Naive thymus-derived CD8-positive, alpha-beta T cell (primary cell): ENCODE measurements at regions not wholly inside any gene's neighbourhood (a gene's known extent, or its start where the extent isn't known, plus 50 kb on each side); places are given as distances from the start of the nearest gene placed in this dataset.
"Not testable (repeated sequence)": the region's sequence is repeated elsewhere in the genome, so short reads cannot be mapped to it uniquely, and the experiment has no call there.

Experiments used
- ATAC-seq, 2 donors: fragments of 150-1000 bp; cut with Tn5 transposase in 1 of 2; sonication (Bioruptor Pico), chemical (Tn5 transposase) in 1 of 2; 1 replicate in 1 of 2; 2 replicates in 1 of 2; pipeline ENCODE4 v1.10.0; 2021; ENCODE audit warnings: mild to moderate bottlenecking in 2 of 2, moderate library complexity in 2 of 2
- POLR2A ChIA-PET: fragments of 350-600 bp; sonication (Branson Sonifier 250); formaldehyde crosslinking; loops from one replicate; lab custom pipeline; 2021; ENCODE audit warnings: antibody characterized with exemption; lab: Charles Lee
- DNase-seq, 10 donors: peaks; one replicate each; pipeline versions ENCODE4 v3.0.0 to v3.0.0-alpha.2; 2020 to 2022
- H3K27ac Mint-ChIP-seq, 10 donors: one replicate each; pipeline ENCODE4 v1.8.0; 2020 to 2022; ENCODE audit warnings: mild to moderate bottlenecking in 10 of 10, mixed read lengths in 10 of 10, moderate library complexity in 4 of 10, inconsistent platforms in 1 of 10
- H3K27me3 Mint-ChIP-seq, 5 donors: one replicate each; pipeline ENCODE4 v1.8.0; 2021 to 2022; ENCODE audit warnings: mixed read lengths in 5 of 5
- H3K36me3 Mint-ChIP-seq, 3 donors: one replicate each; pipeline ENCODE4 v1.8.0; 2020 to 2022; ENCODE audit warnings: mixed read lengths in 3 of 3, mild to moderate bottlenecking in 2 of 3, inconsistent platforms in 1 of 3
- H3K4me1 Mint-ChIP-seq, 4 donors: one replicate each; pipeline ENCODE4 v1.8.0; 2021 to 2022; ENCODE audit warnings: mixed read lengths in 4 of 4
- H3K4me3 Mint-ChIP-seq, 10 donors: one replicate each; pipeline ENCODE4 v1.8.0; 2020 to 2022; ENCODE audit warnings: mild to moderate bottlenecking in 10 of 10, mixed read lengths in 10 of 10, moderate library complexity in 6 of 10, inconsistent platforms in 1 of 10
- H3K9me3 Mint-ChIP-seq, 9 donors: one replicate each; pipeline ENCODE4 v1.8.0; 2020 to 2022; ENCODE audit warnings: mixed read lengths in 9 of 9, mild to moderate bottlenecking in 3 of 9, inconsistent platforms in 1 of 9, moderate library complexity in 1 of 9

- Mint-ChIP-seq H3K27ac (no peak overlapping the region), H3K27me3 (peaks cover 11 to 32% (median 30%) of the 10 kb centered on the region in 5 donors), H3K36me3 (no peaks in the 10 kb centered on the region), H3K4me3 (no peak overlapping the region), H3K4me1 (peaks cover 0 to 3% (median 0%) of the 10 kb centered on the region in 4 donors), H3K9me3 (no peaks in the 10 kb centered on the region)
- POLR2A ChIA-PET: no interaction called here
- ATAC-seq (no peak), DNase-seq (no peak)
Measured at GRCh38 chr1:203401199-203401877, 50.4 kb upstream of the FMOD start.

GRCh38 chr1:203402152-203402551 lies 51.2 kb upstream of the FMOD start:
- Mint-ChIP-seq H3K27me3 (peaks cover 12 to 32% (median 26%) of the 10 kb centered on the region in 5 donors), H3K4me3 (no peak overlapping the region), H3K4me1 (peaks cover 0 to 3% (median 0%) of the 10 kb centered on the region in 4 donors), H3K9me3 (no peaks in the 10 kb centered on the region), H3K36me3 (no peaks in the 10 kb centered on the region), H3K27ac (no peak overlapping the region)
- POLR2A ChIA-PET: no interaction called here
- DNase-seq (no peak), ATAC-seq (no peak)

GRCh38 chr1:203402629-203403337 lies 51.9 kb upstream of the FMOD start:
- no peak overlapping the region for H3K27ac Mint-ChIP-seq
- H3K9me3 Mint-ChIP-seq: no peaks in the 10 kb centered on the region
- no peak for DNase-seq
- no peaks in the 10 kb centered on the region for H3K36me3 Mint-ChIP-seq
- H3K27me3 Mint-ChIP-seq: peaks cover 9 to 32% (median 23%) of the 10 kb centered on the region in 5 donors
- peaks cover 0 to 3% (median 0%) of the 10 kb centered on the region in 4 donors for H3K4me1 Mint-ChIP-seq
- no peak overlapping the region for H3K4me3 Mint-ChIP-seq
- ATAC-seq: no peak
- POLR2A ChIA-PET: no interaction called here

- Mint-ChIP-seq H3K4me3 (no peak overlapping the region), H3K36me3 (no peaks in the 10 kb centered on the region), H3K9me3 (peaks cover 0 to 2% (median 0%) of the 10 kb centered on the region in 9 donors), H3K27ac (no peak overlapping the region), H3K4me1 (peaks cover 0 to 3% (median 0%) of the 10 kb centered on the region in 4 donors), H3K27me3 (peaks cover 13 to 36% (median 18%) of the 10 kb centered on the region in 5 donors)
- DNase-seq (no peak), ATAC-seq (no peak)
- POLR2A ChIA-PET: no interaction called here
Measured at GRCh38 chr1:203403586-203403985, 52.7 kb upstream of the FMOD start.

DNA sequence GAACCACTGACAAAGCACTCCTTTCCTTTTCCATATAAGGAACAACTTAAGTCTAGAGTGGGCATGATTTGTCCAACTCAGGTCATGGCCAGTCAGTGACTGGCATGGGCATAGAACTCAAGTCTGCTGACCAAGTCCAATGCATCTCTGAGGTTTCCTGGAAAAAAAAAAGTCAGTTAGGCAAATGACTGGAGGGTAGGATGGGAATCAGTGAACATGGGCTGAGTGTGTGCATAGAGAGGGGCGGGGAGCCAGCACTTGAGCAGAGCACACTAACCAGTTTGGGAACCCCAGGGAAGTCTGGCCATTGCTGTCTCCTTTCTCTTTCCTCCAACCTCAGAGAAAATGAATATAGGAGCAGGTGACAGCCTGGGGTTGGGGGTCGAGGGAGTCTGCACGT lies 53.6 kb upstream of the FMOD start:
- Mint-ChIP-seq H3K4me3 (no peak overlapping the region), H3K27ac (no peak overlapping the region), H3K4me1 (peaks cover 0 to 3% (median 0%) of the 10 kb centered on the region in 4 donors), H3K27me3 (peaks cover 18 to 46% (median 26%) of the 10 kb centered on the region in 5 donors), H3K36me3 (no peaks in the 10 kb centered on the region), H3K9me3 (peaks cover 0 to 2% (median 0%) of the 10 kb centered on the region in 9 donors)
- ATAC-seq (no peak), DNase-seq (no peak)
- POLR2A ChIA-PET: no interaction called here

GRCh38 chr1:203405703-203406438 lies 54.9 kb upstream of the FMOD start:
- H3K27ac Mint-ChIP-seq: peak overlapping the region in 1 of 10 donors; percentile 30
- H3K9me3 Mint-ChIP-seq: peaks cover 0 to 11% (median 0%) of the 10 kb centered on the region in 9 donors
- ATAC-seq: no peak
- no peak for DNase-seq
- peaks cover 19 to 59% (median 34%) of the 10 kb centered on the region in 5 donors for H3K27me3 Mint-ChIP-seq
- POLR2A ChIA-PET: no interaction called here
- no peaks in the 10 kb centered on the region for H3K36me3 Mint-ChIP-seq
- peaks cover 0 to 12% (median 0%) of the 10 kb centered on the region in 4 donors for H3K4me1 Mint-ChIP-seq
- H3K4me3 Mint-ChIP-seq: no peak overlapping the region

GRCh38 chr1:203406446-203407045 lies 55.6 kb upstream of the FMOD start:
- Mint-ChIP-seq H3K36me3 (no peaks in the 10 kb centered on the region), H3K27ac (no peak overlapping the region), H3K27me3 (peaks cover 17 to 61% (median 35%) of the 10 kb centered on the region in 5 donors), H3K9me3 (peaks cover 0 to 18% (median 2%) of the 10 kb centered on the region in 9 donors), H3K4me3 (no peak overlapping the region), H3K4me1 (peaks cover 0 to 12% (median under 1%) of the 10 kb centered on the region in 4 donors)
- DNase-seq (no peak), ATAC-seq (no peak)
- POLR2A ChIA-PET: no interaction called here

DNA sequence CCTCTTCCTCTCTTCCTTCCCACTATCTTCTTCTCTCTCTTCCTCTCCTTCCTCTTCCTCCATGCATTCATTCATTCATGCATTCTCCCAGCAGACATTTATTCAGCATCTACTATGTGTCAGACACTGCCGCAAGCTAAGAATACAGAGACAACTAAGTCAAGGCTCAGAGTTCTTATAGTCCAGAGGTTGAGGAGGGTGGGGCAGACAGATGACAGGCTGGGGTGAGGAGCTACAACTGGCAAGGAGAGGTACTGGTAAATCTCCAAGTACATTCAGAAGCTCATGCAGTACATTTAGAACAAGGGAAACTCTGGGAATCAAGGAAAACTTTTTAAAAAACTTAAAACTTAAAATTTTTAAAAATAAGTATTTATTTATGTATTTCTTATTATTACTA lies 56.4 kb upstream of the FMOD start:
- H3K27ac Mint-ChIP-seq: peak overlapping the region in 1 of 10 donors; percentile 89
- no peaks in the 10 kb centered on the region for H3K36me3 Mint-ChIP-seq
- H3K27me3 Mint-ChIP-seq: peaks cover 17 to 61% (median 35%) of the 10 kb centered on the region in 5 donors
- H3K4me3 Mint-ChIP-seq: no peak overlapping the region
- ATAC-seq: no peak
- POLR2A ChIA-PET: no interaction called here
- H3K4me1 Mint-ChIP-seq: peaks cover 0 to 12% (median under 1%) of the 10 kb centered on the region in 4 donors
- no peak for DNase-seq
- peaks cover 0 to 18% (median 4%) of the 10 kb centered on the region in 9 donors for H3K9me3 Mint-ChIP-seq

- peaks cover 0 to 5% (median 0%) of the 10 kb centered on the region in 3 donors for H3K36me3 Mint-ChIP-seq
- peaks cover 0 to 25% (median 9%) of the 10 kb centered on the region in 9 donors for H3K9me3 Mint-ChIP-seq
- H3K4me3 Mint-ChIP-seq: no peak overlapping the region
- H3K27me3 Mint-ChIP-seq: peaks cover 17 to 61% (median 34%) of the 10 kb centered on the region in 5 donors
- ATAC-seq: no peak
- peak overlapping the region in 1 of 10 donors; percentile 43 for H3K27ac Mint-ChIP-seq
- POLR2A ChIA-PET: no interaction called here
- H3K4me1 Mint-ChIP-seq: peaks cover 0 to 9% (median under 1%) of the 10 kb centered on the region in 4 donors
- DNase-seq: no peak
Measured at GRCh38 chr1:203408486-203409481, 57.9 kb upstream of the FMOD start.

DNA sequence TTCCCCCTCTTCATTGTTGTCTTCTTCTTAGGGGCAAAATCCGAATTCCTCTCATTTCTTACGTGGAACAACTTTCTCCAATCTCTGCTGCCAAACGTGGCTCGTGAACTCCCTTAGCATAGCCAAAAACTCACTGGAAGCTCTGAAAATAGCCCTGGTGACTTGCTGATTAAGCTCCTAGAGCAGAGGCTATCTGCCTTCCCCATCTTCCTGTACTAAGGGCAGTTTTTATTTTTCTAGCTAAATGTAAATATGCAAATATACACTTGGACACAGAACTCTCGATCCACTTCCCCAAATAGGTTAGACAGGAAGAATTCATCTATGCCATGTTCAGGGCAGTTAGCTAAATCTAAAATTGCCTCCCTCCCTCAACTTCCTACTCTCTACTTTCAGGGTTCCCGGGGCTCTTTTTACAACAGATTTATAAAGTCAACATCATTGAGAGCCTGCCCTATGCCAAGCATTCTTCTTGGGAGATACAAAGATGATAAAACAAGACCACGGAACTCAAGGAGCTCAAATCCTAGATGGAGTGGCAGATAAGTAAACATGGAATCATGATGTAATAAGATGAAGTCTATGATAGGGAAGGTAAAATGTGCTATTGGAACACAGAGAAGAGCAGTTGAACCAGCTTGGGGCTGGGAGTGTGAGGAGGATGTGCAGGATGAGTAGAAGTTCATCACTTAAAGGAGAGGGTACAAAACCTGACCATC lies 59.4 kb upstream of the FMOD start:
- H3K4me3 Mint-ChIP-seq: no peak overlapping the region
- H3K9me3 Mint-ChIP-seq: peaks cover 0 to 41% (median 16%) of the 10 kb centered on the region in 9 donors
- ATAC-seq (no peak), DNase-seq (no peak)
- H3K27ac Mint-ChIP-seq: no peak overlapping the region
- peaks cover 0 to 9% (median under 1%) of the 10 kb centered on the region in 4 donors for H3K4me1 Mint-ChIP-seq
- H3K27me3 Mint-ChIP-seq: peaks cover 15 to 53% (median 34%) of the 10 kb centered on the region in 5 donors
- POLR2A ChIA-PET: interaction anchor here (0.8 kb wide), 1 partner anchor 55 kb away, joined by 3 read pairs; no protein-coding TSS in a partner anchor
- H3K36me3 Mint-ChIP-seq: peaks cover 0 to 5% (median 0%) of the 10 kb centered on the region in 3 donors

DNA sequence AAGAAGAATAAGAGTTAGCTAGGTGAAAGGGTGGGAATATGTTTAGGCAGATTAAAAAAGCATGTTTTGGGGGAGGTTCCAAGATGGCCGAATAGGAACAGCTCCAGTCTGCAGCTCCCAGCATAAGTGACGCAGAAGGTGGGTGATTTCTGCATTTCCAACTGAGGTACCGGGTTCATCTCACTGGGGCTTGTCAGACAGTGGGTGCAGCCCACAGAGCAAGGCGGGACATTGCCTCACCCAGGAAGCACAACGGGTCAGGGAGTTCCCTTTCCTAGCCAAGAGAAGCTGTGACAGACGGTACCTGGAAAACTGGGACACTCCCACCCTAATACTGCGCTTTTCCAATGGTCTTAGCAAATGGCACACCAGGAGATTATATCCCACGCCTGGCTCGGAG lies 60.5 kb upstream of the FMOD start:
- H3K4me1 Mint-ChIP-seq, DNase-seq: not testable (repeated sequence)
- peaks cover 15 to 45% (median 32%) of the 10 kb centered on the region in 5 donors for H3K27me3 Mint-ChIP-seq

More for the DNA sequence above, 60.5 kb upstream of the FMOD start:
- H3K36me3 Mint-ChIP-seq, H3K27ac Mint-ChIP-seq, H3K4me3 Mint-ChIP-seq, ATAC-seq, POLR2A ChIA-PET: not testable (repeated sequence)
- H3K9me3 Mint-ChIP-seq: peaks cover 0 to 49% (median 19%) of the 10 kb centered on the region in 9 donors
